ENCODE measurements at regions not wholly inside any gene's neighbourhood (a gene's known extent, or its start where the extent isn't known, plus 50 kb on each side); places are given as distances from the start of the nearest gene placed in this dataset.

DNA sequence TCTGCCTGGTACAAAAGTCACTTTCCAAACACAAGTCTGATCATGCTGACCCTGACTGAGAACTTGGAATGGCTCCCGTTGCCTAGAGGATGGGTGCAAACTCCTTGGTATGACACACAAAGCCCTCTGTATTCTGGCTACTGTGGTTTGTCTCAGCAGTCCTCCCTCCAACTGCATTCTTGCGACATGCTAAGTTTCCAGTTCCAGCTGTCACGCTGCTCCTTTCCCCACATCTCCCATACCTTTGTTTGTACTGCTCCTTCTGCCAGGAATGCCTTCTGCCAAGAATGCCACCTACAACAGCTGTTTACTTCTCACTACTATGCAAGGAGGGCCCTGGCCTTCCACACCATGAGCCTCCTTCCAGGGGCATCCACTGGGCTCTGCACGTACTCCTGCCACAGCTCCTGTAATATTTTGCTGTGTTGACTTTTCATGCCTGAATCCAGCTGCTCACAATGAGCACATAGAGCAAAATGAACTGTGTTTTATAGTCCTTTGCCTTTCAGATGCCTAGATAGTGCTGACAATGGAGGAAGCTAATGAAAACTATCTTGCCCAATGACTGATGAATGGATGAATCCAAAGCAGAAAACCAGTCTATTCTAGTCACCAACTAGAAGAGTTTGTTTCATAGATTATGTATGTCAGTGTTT lies 543.7 kb downstream of the EFNB2 start:
- TF ChIP-seq, protein P1, sequence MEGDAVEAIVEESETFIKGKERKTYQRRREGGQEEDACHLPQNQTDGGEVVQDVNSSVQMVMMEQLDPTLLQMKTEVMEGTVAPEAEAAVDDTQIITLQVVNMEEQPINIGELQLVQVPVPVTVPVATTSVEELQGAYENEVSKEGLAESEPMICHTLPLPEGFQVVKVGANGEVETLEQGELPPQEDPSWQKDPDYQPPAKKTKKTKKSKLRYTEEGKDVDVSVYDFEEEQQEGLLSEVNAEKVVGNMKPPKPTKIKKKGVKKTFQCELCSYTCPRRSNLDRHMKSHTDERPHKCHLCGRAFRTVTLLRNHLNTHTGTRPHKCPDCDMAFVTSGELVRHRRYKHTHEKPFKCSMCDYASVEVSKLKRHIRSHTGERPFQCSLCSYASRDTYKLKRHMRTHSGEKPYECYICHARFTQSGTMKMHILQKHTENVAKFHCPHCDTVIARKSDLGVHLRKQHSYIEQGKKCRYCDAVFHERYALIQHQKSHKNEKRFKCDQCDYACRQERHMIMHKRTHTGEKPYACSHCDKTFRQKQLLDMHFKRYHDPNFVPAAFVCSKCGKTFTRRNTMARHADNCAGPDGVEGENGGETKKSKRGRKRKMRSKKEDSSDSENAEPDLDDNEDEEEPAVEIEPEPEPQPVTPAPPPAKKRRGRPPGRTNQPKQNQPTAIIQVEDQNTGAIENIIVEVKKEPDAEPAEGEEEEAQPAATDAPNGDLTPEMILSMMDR (IDR thresholded peaks at IDR 0.05; ENCODE audit: low read depth, low read length, poor library complexity, severe bottlenecking): no peak
- TF ChIP-seq EZH2phosphoT487 (IDR thresholded peaks at IDR 0.05; ENCODE audit: borderline replicate concordance, low read length): no peak
